ENCODE measurements at regions not wholly inside any gene's neighbourhood (a gene's known extent, or its start where the extent isn't known, plus 50 kb on each side); places are given as distances from the start of the nearest gene placed in this dataset.

- intact Hi-C loops (cut with DNase I; ENCODE audit: low total_unique reads), result no loop called here
- no peak for TF ChIP-seq CTCF (IDR thresholded peaks at IDR 0.05)
- peak; percentile 35 for TF ChIP-seq EP300 (IDR thresholded peaks at IDR 0.05)
- peak; percentile 64 to 84 (median 68) for TF ChIP-seq POLR2AphosphoS5 (IDR thresholded peaks at IDR 0.05)
- Histone ChIP-seq H3K27me3 (no peaks in the 10 kb centered on the region), H3K36me3 (no peaks in the 10 kb centered on the region), H3K27ac (peak overlapping the region in 4 of 5 donors; percentile 40 to 81 (median 60)), H3K9me3 (no peaks in the 10 kb centered on the region), H3K4me3 (no peak overlapping the region), H3K4me1 (peaks cover 0 to 29% (median 10%) of the 10 kb centered on the region in 4 donors)
- peak; percentile 56 to 84 for DNase-seq
- 8 to 31% (median 10%) methylated on average over 4 of the region's 4 CpGs for WGBS, 5 donors
Measured at GRCh38 chr2:217685255-217685605, 317.6 kb downstream of the TNS1 start.

DNA sequence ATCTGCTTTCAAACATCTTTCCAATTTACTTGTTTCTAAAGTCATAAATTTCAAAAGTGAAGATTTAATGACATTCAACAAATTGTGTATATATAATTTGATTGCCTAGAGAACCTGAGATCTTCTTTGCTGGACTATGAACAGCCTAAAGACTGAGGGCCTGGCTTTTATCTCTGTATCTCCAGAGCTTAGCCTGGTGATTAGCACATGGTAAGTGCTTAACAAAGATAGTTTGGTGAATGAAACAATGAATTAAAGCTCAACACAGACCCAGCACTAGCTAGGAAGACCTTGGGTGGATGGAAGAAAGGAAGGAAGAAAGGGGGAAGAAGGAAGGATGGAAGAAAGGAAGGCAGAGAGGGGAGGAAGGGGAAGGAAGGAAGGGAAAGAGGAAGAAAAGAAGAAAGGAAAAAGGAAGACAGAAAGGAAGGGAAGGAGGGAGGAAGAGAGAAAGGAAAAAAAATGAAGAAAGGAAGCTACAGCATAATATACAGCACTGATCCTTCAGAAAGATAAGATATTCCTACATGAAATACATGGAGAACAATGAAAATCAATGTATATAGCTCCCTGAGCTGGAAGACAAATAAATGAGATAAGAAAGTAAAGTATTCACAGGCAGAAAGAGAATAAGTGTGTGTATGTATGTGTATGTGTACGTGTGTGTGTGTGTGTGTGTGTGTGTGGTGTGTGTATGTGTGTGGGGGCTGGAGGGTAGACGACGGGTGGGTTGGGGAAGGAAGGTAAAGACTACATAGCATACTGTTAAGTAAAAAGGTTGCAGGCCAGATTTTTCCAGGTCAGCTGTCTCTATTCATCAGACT lies 318.2 kb downstream of the TNS1 start:
- no peak overlapping the region for H3K4me3 ChIP-seq
- intact Hi-C loops (cut with DNase I; ENCODE audit: low total_unique reads), result no loop called here
- no peaks in the 10 kb centered on the region for H3K9me3 ChIP-seq
- peaks cover 0 to 29% (median 10%) of the 10 kb centered on the region in 4 donors for H3K4me1 ChIP-seq
- H3K27me3 ChIP-seq, result no peaks in the 10 kb centered on the region
- H3K27ac ChIP-seq, result peak overlapping the region in 4 of 5 donors; percentile 40 to 81 (median 60)
- WGBS, 5 donors, result 19 to 49% (median 33%) methylated on average over 3 of the region's 3 CpGs
- H3K36me3 ChIP-seq, result no peaks in the 10 kb centered on the region
- TF ChIP-seq EP300 (IDR thresholded peaks at IDR 0.05) (no peak), CTCF (IDR thresholded peaks at IDR 0.05) (no peak), POLR2AphosphoS5 (IDR thresholded peaks at IDR 0.05) (no peak), POLR2A (IDR thresholded peaks at IDR 0.05) (no peak)
- no peak for DNase-seq

GRCh38 chr2:217683106-217683870 lies 319.5 kb downstream of the TNS1 start:
- TF ChIP-seq EP300 (IDR thresholded peaks at IDR 0.05) (no peak), CTCF (IDR thresholded peaks at IDR 0.05) (no peak), POLR2AphosphoS5 (IDR thresholded peaks at IDR 0.05) (no peak), POLR2A (IDR thresholded peaks at IDR 0.05) (no peak)
- Histone ChIP-seq H3K27me3 (no peaks in the 10 kb centered on the region), H3K9me3 (no peaks in the 10 kb centered on the region), H3K4me3 (no peak overlapping the region), H3K36me3 (no peaks in the 10 kb centered on the region), H3K4me1 (peaks cover 0 to 20% (median 8%) of the 10 kb centered on the region in 4 donors), H3K27ac (peak overlapping the region in 4 of 5 donors; percentile 7 to 81 (median 60))
- peak in 1 of 2 donors; percentile 30 for DNase-seq
- intact Hi-C loops (cut with DNase I; ENCODE audit: low total_unique reads), result no loop called here
- 61 to 67% (median 65%) methylated on average over 1 of the region's 1 CpG for WGBS, 5 donors

GRCh38 chr2:217681791-217682190 lies 321.0 kb downstream of the TNS1 start:
- no peak for TF ChIP-seq EP300 (IDR thresholded peaks at IDR 0.05)
- TF ChIP-seq POLR2AphosphoS5 (IDR thresholded peaks at IDR 0.05), result no peak
- TF ChIP-seq POLR2A (IDR thresholded peaks at IDR 0.05), result no peak
- TF ChIP-seq CTCF (IDR thresholded peaks at IDR 0.05), result no peak
- Histone ChIP-seq H3K27me3 (no peaks in the 10 kb centered on the region), H3K4me3 (no peak overlapping the region), H3K27ac (peak overlapping the region in 3 of 5 donors; percentile 26 to 81 (median 71)), H3K36me3 (no peaks in the 10 kb centered on the region), H3K9me3 (no peaks in the 10 kb centered on the region), H3K4me1 (peaks cover 0 to 13% (median 6%) of the 10 kb centered on the region in 4 donors)
- intact Hi-C loops (cut with DNase I; ENCODE audit: low total_unique reads), result no loop called here
- no peak for DNase-seq
